ENCODE measurements at regions not wholly inside any gene's neighbourhood (a gene's known extent, or its start where the extent isn't known, plus 50 kb on each side); places are given as distances from the start of the nearest gene placed in this dataset.

GRCh38 chr5:165559645-165560044 is 2054.2 kb downstream of the MAT2B start:
- no peak for DNase-seq (ENCODE audit: low spot score)
- TF ChIP-seq CTCF (IDR thresholded peaks at IDR 0.05; ENCODE audit: extremely low read depth, missing control alignments): no peak

- no peak for TF ChIP-seq CTCF (IDR thresholded peaks at IDR 0.05; ENCODE audit: extremely low read depth, missing control alignments)
- DNase-seq (ENCODE audit: low spot score): no peak
Observed at GRCh38 chr5:165560648-165561047, 2055.2 kb downstream of the MAT2B start.

- TF ChIP-seq CTCF (IDR thresholded peaks at IDR 0.05; ENCODE audit: extremely low read depth, missing control alignments): no peak
- DNase-seq (ENCODE audit: low spot score): no peak
Observed at GRCh38 chr5:165565911-165566310, 2060.5 kb downstream of the MAT2B start.

GRCh38 chr5:165569551-165569950 is 2064.1 kb downstream of the MAT2B start:
- no peak for DNase-seq (ENCODE audit: low spot score)
- TF ChIP-seq CTCF (IDR thresholded peaks at IDR 0.05; ENCODE audit: extremely low read depth, missing control alignments): no peak

GRCh38 chr5:165573445-165573844 is 2068.0 kb downstream of the MAT2B start:
- DNase-seq (ENCODE audit: low spot score): no peak
- TF ChIP-seq CTCF (IDR thresholded peaks at IDR 0.05; ENCODE audit: extremely low read depth, missing control alignments): no peak

- DNase-seq (ENCODE audit: low spot score): no peak
- no peak for TF ChIP-seq CTCF (IDR thresholded peaks at IDR 0.05; ENCODE audit: extremely low read depth, missing control alignments)
Observed at GRCh38 chr5:165574100-165574499, 2068.7 kb downstream of the MAT2B start.

GRCh38 chr5:165576678-165577275 is 2071.4 kb downstream of the MAT2B start:
- no peak for TF ChIP-seq CTCF (IDR thresholded peaks at IDR 0.05; ENCODE audit: extremely low read depth, missing control alignments)
- DNase-seq (ENCODE audit: low spot score): no peak
